ENCODE measurements at regions not wholly inside any gene's neighbourhood (a gene's known extent, or its start where the extent isn't known, plus 50 kb on each side); places are given as distances from the start of the nearest gene placed in this dataset.

GRCh38 chr16:85430523-85431421, 182.3 kb upstream of the GSE1 start:
- Histone ChIP-seq H3K27me3 (no peaks in the 10 kb centered on the region), H3K36me3 (ENCODE audit: low read depth, missing control alignments) (no peaks in the 10 kb centered on the region), H3K27ac (no peak overlapping the region), H3K4me3 (no peak overlapping the region), H3K4me1 (peaks cover 8% of the 10 kb centered on the region), H3K9me3 (no peaks in the 10 kb centered on the region)
- WGBS, 2 donors = 73 to 90% methylated on average over 6 to 37 of the region's 37 CpGs
- intact Hi-C loops (cut with DNase I; ENCODE audit: low total_unique reads) = no loop called here
- no peak for DNase-seq
- no peak for TF ChIP-seq POLR2A (IDR thresholded peaks at IDR 0.05)
- TF ChIP-seq CTCF (IDR thresholded peaks at IDR 0.05) = no peak

- Histone ChIP-seq H3K4me3 (no peak overlapping the region), H3K4me1 (peaks cover 16% of the 10 kb centered on the region), H3K9me3 (no peaks in the 10 kb centered on the region), H3K36me3 (ENCODE audit: low read depth, missing control alignments) (no peaks in the 10 kb centered on the region), H3K27me3 (no peaks in the 10 kb centered on the region), H3K27ac (no peak overlapping the region)
- intact Hi-C loops (cut with DNase I; ENCODE audit: low total_unique reads) = no loop called here
- TF ChIP-seq CTCF (IDR thresholded peaks at IDR 0.05) (no peak), POLR2A (IDR thresholded peaks at IDR 0.05) (no peak)
- WGBS, 2 donors = 80 to 85% methylated on average over 32 to 33 of the region's 33 CpGs
- DNase-seq = no peak
Observed at GRCh38 chr16:85431431-85432124, 181.5 kb upstream of the GSE1 start.

GRCh38 chr16:85432606-85433005, 180.5 kb upstream of the GSE1 start:
- H3K27ac ChIP-seq = no peak overlapping the region
- WGBS, 2 donors = 95% methylated on average over 5 to 6 of the region's 6 CpGs
- intact Hi-C loops (cut with DNase I; ENCODE audit: low total_unique reads) = no loop called here
- TF ChIP-seq CTCF (IDR thresholded peaks at IDR 0.05) = no peak
- no peak for TF ChIP-seq POLR2A (IDR thresholded peaks at IDR 0.05)
- no peak for DNase-seq
- H3K4me3 ChIP-seq = no peak overlapping the region
- H3K36me3 ChIP-seq (ENCODE audit: low read depth, missing control alignments) = no peaks in the 10 kb centered on the region
- H3K27me3 ChIP-seq = no peaks in the 10 kb centered on the region
- H3K4me1 ChIP-seq = peaks cover 26% of the 10 kb centered on the region
- H3K9me3 ChIP-seq = no peaks in the 10 kb centered on the region

GRCh38 chr16:85433477-85433876, 179.6 kb upstream of the GSE1 start:
- intact Hi-C loops (cut with DNase I; ENCODE audit: low total_unique reads) = no loop called here
- TF ChIP-seq CTCF (IDR thresholded peaks at IDR 0.05) = no peak
- no peak for TF ChIP-seq POLR2A (IDR thresholded peaks at IDR 0.05)
- Histone ChIP-seq H3K9me3 (no peaks in the 10 kb centered on the region), H3K27me3 (no peaks in the 10 kb centered on the region), H3K27ac (no peak overlapping the region), H3K36me3 (ENCODE audit: low read depth, missing control alignments) (no peaks in the 10 kb centered on the region), H3K4me1 (peaks cover 32% of the 10 kb centered on the region), H3K4me3 (no peak overlapping the region)
- WGBS, 2 donors = 81 to 86% methylated on average over 1 of the region's 1 CpG
- DNase-seq = no peak
